Transverse colon (tissue), 3 donors: ENCODE measurements at regions not wholly inside any gene's neighbourhood (a gene's known extent, or its start where the extent isn't known, plus 50 kb on each side); places are given as distances from the start of the nearest gene placed in this dataset.

Experiments used
- CTCF ChIP-seq, 5 experiments: fragments of 200-600 bp in 3 of 5; fragments of 450-650 bp in 2 of 5; sonication (generic) in 3 of 5; IDR thresholded peaks; 1 replicate in 2 of 5; 2 replicates in 3 of 5; pipeline ENCODE4 v1.5.1; 2016 to 2017; ENCODE audit warnings: antibody characterized with exemption in 5 of 5, inconsistent platforms in 3 of 5, mild to moderate bottlenecking in 2 of 5, moderate library complexity in 1 of 5
- POLR2A ChIP-seq: fragments of 450-650 bp; IDR thresholded peaks from one replicate; pipeline ENCODE4 v1.6.1; 2016; ENCODE audit warnings: antibody characterized with exemption, mild to moderate bottlenecking, moderate library complexity

- TF ChIP-seq POLR2A (no peak), CTCF (IDR thresholded peaks at IDR 0.05) (no peak)
Measured at GRCh38 chr7:66558201-66558641, 70.5 kb upstream of the KCTD7 start.
